ENCODE measurements at regions not wholly inside any gene's neighbourhood (a gene's known extent, or its start where the extent isn't known, plus 50 kb on each side); places are given as distances from the start of the nearest gene placed in this dataset.
"Not testable (repeated sequence)": the region's sequence is repeated elsewhere in the genome, so short reads cannot be mapped to it uniquely, and the experiment has no call there.

- not testable (repeated sequence) for TF ChIP-seq CTCF (IDR thresholded peaks at IDR 0.05); MAX (IDR thresholded peaks at IDR 0.05; ENCODE audit: low read depth); USF1 (IDR thresholded peaks at IDR 0.05; ENCODE audit: borderline replicate concordance, low read depth)
Measured at GRCh38 chr9:65383646-65384045, 98.6 kb upstream of the FOXD4L5 start.

Measured in SK-N-SH (cell line).